ENCODE measurements at regions not wholly inside any gene's neighbourhood (a gene's known extent, or its start where the extent isn't known, plus 50 kb on each side); places are given as distances from the start of the nearest gene placed in this dataset.

- DNase-seq = no peak
Observed at GRCh38 chr4:34771632-34772031, 1472.7 kb downstream of the ARAP2 start.

- DNase-seq = no peak
Observed at GRCh38 chr4:34790131-34790530, 1454.2 kb downstream of the ARAP2 start.

GRCh38 chr4:34791209-34791608 lies 1453.1 kb downstream of the ARAP2 start:
- DNase-seq = no peak

- DNase-seq = no peak
Observed at GRCh38 chr4:34800953-34801352, 1443.4 kb downstream of the ARAP2 start.

GRCh38 chr4:34814266-34814665 lies 1430.0 kb downstream of the ARAP2 start:
- DNase-seq = no peak

GRCh38 chr4:34824515-34824914 lies 1419.8 kb downstream of the ARAP2 start:
- no peak for DNase-seq

GRCh38 chr4:34826660-34827059 lies 1417.7 kb downstream of the ARAP2 start:
- no peak for DNase-seq

GRCh38 chr4:34845926-34846325 lies 1398.4 kb downstream of the ARAP2 start:
- no peak for DNase-seq

- DNase-seq = no peak
Observed at GRCh38 chr4:34850421-34850820, 1393.9 kb downstream of the ARAP2 start.

GRCh38 chr4:34850968-34851367 lies 1393.3 kb downstream of the ARAP2 start:
- DNase-seq = no peak

GRCh38 chr4:34851411-34851810 lies 1392.9 kb downstream of the ARAP2 start:
- no peak for DNase-seq

GRCh38 chr4:34854451-34854850 lies 1389.9 kb downstream of the ARAP2 start:
- DNase-seq = no peak

- DNase-seq = no peak
Observed at GRCh38 chr4:34861666-34862065, 1382.6 kb downstream of the ARAP2 start.

- no peak for DNase-seq
Observed at GRCh38 chr4:34878961-34879360, 1365.4 kb downstream of the ARAP2 start.

- DNase-seq = no peak
Observed at GRCh38 chr4:34880246-34880645, 1364.1 kb downstream of the ARAP2 start.

GRCh38 chr4:34891892-34892291 lies 1352.4 kb downstream of the ARAP2 start:
- DNase-seq = no peak

- no peak for DNase-seq
Observed at GRCh38 chr4:34893382-34893781, 1350.9 kb downstream of the ARAP2 start.

GRCh38 chr4:34920032-34920431 lies 1324.3 kb downstream of the ARAP2 start:
- no peak for DNase-seq

- no peak for DNase-seq
Observed at GRCh38 chr4:34921391-34921790, 1322.9 kb downstream of the ARAP2 start.

- DNase-seq = no peak
Observed at GRCh38 chr4:34922325-34922724, 1322.0 kb downstream of the ARAP2 start.

GRCh38 chr4:34932591-34932990 lies 1311.7 kb downstream of the ARAP2 start:
- DNase-seq = no peak

- DNase-seq = no peak
Observed at GRCh38 chr4:34935739-34936138, 1308.6 kb downstream of the ARAP2 start.

- DNase-seq = no peak
Observed at GRCh38 chr4:34939073-34939472, 1305.2 kb downstream of the ARAP2 start.

GRCh38 chr4:34943741-34944386 lies 1300.5 kb downstream of the ARAP2 start:
- DNase-seq = no peak

GRCh38 chr4:34950926-34951325 lies 1293.4 kb downstream of the ARAP2 start:
- peak; percentile 3 for DNase-seq

Data from right kidney (tissue), 1 donor.